Suprapubic skin (tissue), 4 donors: ENCODE measurements at regions not wholly inside any gene's neighbourhood (a gene's known extent, or its start where the extent isn't known, plus 50 kb on each side); places are given as distances from the start of the nearest gene placed in this dataset.

Experiments used
- DNase-seq, 2 donors: peaks; one replicate each; pipeline ENCODE4 v3.0.0-alpha.2; 2019; ENCODE audit warnings: low spot score in 2 of 2
- H3K27ac ChIP-seq: fragments of 200-600 bp; sonication (generic); one replicate; pipeline ENCODE4 v1.5.1; 2019
- H3K27me3 ChIP-seq: fragments of 200-600 bp; sonication (generic); one replicate; pipeline ENCODE4 v1.5.1; 2019
- H3K36me3 ChIP-seq: fragments of 200-600 bp; sonication (generic); one replicate; pipeline ENCODE4 v1.5.1; 2019
- H3K4me1 ChIP-seq: fragments of 200-600 bp; sonication (generic); one replicate; pipeline ENCODE4 v1.5.1; 2019
- H3K4me3 ChIP-seq: fragments of 200-600 bp; sonication (generic); one replicate; pipeline ENCODE4 v1.5.1; 2019; ENCODE audit warnings: mild to moderate bottlenecking
- H3K9me3 ChIP-seq: fragments of 200-600 bp; sonication (generic); one replicate; pipeline ENCODE4 v1.5.1; 2019
- EP300 ChIP-seq: sonication (generic); formaldehyde crosslinking; IDR thresholded peaks from one replicate; pipeline ENCODE4 v1.6.1; 2017; ENCODE audit warnings: antibody characterized with exemption
- POLR2A ChIP-seq, 2 donors: fragments of 450-650 bp; IDR thresholded peaks; one replicate each; pipeline ENCODE4 v1.6.1; 2017; ENCODE audit warnings: antibody characterized with exemption in 2 of 2, mild to moderate bottlenecking in 2 of 2, moderate library complexity in 2 of 2
- POLR2AphosphoS5 ChIP-seq, 3 donors: sonication (generic); formaldehyde crosslinking; IDR thresholded peaks; one replicate each; pipeline ENCODE4 v1.6.1; 2017; ENCODE audit warnings: antibody characterized with exemption in 3 of 3
- WGBS: methylation state at CpG from one replicate; pipeline ENCODE4 v1.1.5; 2018; 5-methylcytosine and 5-hydroxymethylcytosine counted together
- TF ChIP-seq, protein P1 (sequence below), 2 donors: fragments of 200-600 bp in 1 of 2; fragments of 450-650 bp in 1 of 2; sonication (generic) in 1 of 2; IDR thresholded peaks; one replicate each; pipeline ENCODE4 v1.5.1; 2016 to 2019; ENCODE audit warnings: antibody characterized with exemption in 2 of 2, mild to moderate bottlenecking in 1 of 2, moderate library complexity in 1 of 2

DNA sequence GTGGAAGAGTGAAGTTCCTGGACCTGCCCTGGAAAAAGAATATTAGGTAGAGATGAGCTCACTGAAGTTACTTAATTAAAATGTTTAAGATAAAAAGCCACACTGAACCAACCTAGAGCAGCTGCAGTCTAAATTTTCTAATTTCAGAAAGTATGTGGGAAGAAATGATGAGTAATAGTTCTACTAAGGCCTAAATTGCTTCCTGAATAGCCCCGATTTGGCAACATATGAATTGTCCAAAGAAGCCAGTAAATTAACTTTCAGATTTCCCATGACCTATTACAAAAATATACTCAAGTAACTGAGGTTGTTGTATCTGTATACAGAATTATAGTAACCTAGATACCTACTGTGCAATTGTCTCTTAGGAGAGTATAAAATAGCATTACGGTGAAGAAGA, 312.6 kb downstream of the IPMK start:
- Histone ChIP-seq H3K9me3 (no peaks in the 10 kb centered on the region), H3K4me3 (no peak overlapping the region), H3K4me1 (no peaks in the 10 kb centered on the region), H3K27me3 (no peaks in the 10 kb centered on the region), H3K27ac (no peak overlapping the region), H3K36me3 (no peaks in the 10 kb centered on the region)
- DNase-seq, result no peak
- TF ChIP-seq, protein P1, sequence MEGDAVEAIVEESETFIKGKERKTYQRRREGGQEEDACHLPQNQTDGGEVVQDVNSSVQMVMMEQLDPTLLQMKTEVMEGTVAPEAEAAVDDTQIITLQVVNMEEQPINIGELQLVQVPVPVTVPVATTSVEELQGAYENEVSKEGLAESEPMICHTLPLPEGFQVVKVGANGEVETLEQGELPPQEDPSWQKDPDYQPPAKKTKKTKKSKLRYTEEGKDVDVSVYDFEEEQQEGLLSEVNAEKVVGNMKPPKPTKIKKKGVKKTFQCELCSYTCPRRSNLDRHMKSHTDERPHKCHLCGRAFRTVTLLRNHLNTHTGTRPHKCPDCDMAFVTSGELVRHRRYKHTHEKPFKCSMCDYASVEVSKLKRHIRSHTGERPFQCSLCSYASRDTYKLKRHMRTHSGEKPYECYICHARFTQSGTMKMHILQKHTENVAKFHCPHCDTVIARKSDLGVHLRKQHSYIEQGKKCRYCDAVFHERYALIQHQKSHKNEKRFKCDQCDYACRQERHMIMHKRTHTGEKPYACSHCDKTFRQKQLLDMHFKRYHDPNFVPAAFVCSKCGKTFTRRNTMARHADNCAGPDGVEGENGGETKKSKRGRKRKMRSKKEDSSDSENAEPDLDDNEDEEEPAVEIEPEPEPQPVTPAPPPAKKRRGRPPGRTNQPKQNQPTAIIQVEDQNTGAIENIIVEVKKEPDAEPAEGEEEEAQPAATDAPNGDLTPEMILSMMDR (IDR thresholded peaks at IDR 0.05), result no peak
- TF ChIP-seq EP300, result no peak
- WGBS, result 80% methylated on average over 2 of the region's 2 CpGs

DNA sequence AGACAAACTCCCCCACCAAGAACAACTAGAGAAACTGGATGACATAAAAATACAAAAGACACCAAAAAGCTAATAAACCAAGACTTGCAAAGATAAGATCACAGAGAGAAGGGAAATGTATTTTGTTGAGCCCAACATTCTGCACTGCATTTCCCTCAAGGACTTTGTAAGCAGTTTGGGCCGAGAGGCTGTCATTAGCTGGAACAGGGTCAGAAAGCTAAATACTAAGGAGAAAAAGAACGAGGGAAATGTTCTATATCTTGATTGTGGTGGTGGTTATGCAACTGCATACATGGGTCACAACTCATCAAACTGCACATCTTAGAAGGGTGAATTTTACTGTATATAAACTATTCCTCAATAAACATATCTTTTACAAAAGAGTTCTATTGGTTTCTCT, 315.0 kb downstream of the IPMK start:
- no peak overlapping the region for H3K27ac ChIP-seq
- 21% methylated on average over 2 of the region's 2 CpGs for WGBS
- no peaks in the 10 kb centered on the region for H3K4me1 ChIP-seq
- TF ChIP-seq POLR2A (IDR thresholded peaks at IDR 0.05) (no peak), EP300 (no peak), POLR2AphosphoS5 (IDR thresholded peaks at IDR 0.05) (no peak)
- TF ChIP-seq, protein P1 (IDR thresholded peaks at IDR 0.05), result no peak
- no peaks in the 10 kb centered on the region for H3K9me3 ChIP-seq
- DNase-seq, result no peak
- H3K36me3 ChIP-seq, result no peaks in the 10 kb centered on the region
- no peak overlapping the region for H3K4me3 ChIP-seq
- H3K27me3 ChIP-seq, result no peaks in the 10 kb centered on the region

DNA sequence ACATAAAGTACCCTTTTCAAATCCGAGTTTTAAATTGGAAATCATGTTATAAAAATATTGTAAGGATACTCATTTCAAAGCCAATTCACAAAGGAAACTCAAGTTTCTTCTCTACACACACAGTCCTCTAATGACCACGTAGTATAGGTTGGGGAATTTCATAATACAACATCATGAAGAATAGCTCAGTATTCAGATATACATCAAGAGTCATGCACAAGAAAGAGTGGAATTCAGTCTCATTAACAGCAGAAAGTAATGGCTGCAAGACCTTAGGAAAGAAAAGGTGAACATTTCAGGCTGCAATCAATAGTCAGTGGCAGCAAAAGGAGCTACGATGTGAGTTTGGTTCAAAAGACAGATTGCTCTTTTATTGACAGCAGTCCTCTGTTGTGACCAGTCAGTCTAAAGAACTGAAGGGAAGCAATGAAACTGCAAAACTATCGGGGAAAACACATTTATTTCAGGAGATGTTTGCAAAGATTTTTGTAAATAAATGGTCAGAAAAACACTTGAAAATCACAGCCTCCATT, 317.2 kb downstream of the IPMK start:
- Histone ChIP-seq H3K9me3 (no peaks in the 10 kb centered on the region), H3K4me1 (no peaks in the 10 kb centered on the region), H3K27ac (no peak overlapping the region), H3K27me3 (no peaks in the 10 kb centered on the region), H3K4me3 (no peak overlapping the region), H3K36me3 (no peaks in the 10 kb centered on the region)
- 57% methylated on average over 4 of the region's 4 CpGs for WGBS
- DNase-seq, result no peak
- TF ChIP-seq POLR2AphosphoS5 (IDR thresholded peaks at IDR 0.05), result no peak
- no peak for TF ChIP-seq POLR2A (IDR thresholded peaks at IDR 0.05)
- TF ChIP-seq EP300, result no peak
- TF ChIP-seq, protein P1 (IDR thresholded peaks at IDR 0.05), result no peak

DNA sequence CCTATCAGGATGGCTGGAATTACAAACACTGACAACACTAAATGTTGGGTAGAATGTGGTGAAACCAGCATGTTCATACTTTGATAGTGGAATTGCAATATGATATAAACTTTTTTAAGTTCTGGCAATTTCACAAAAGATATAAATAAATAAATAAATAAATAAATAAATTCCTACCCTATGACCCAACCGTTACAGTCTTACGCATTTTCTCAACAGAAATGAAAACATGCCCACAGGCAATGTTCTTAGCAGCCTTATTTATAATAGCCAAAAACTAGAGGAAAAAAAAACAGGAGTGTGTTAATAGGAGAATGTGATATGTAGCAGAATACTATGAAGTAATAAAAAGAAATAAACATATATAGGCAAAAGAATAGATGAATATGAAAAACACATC, 318.9 kb downstream of the IPMK start:
- 53% methylated on average over 2 of the region's 2 CpGs for WGBS
- no peak for DNase-seq
- Histone ChIP-seq H3K9me3 (no peaks in the 10 kb centered on the region), H3K4me3 (no peak overlapping the region), H3K27ac (no peak overlapping the region), H3K4me1 (no peaks in the 10 kb centered on the region), H3K36me3 (no peaks in the 10 kb centered on the region), H3K27me3 (no peaks in the 10 kb centered on the region)
- TF ChIP-seq, protein P1 (IDR thresholded peaks at IDR 0.05), result no peak
- TF ChIP-seq POLR2A (IDR thresholded peaks at IDR 0.05) (no peak), EP300 (no peak), POLR2AphosphoS5 (IDR thresholded peaks at IDR 0.05) (no peak)

DNA sequence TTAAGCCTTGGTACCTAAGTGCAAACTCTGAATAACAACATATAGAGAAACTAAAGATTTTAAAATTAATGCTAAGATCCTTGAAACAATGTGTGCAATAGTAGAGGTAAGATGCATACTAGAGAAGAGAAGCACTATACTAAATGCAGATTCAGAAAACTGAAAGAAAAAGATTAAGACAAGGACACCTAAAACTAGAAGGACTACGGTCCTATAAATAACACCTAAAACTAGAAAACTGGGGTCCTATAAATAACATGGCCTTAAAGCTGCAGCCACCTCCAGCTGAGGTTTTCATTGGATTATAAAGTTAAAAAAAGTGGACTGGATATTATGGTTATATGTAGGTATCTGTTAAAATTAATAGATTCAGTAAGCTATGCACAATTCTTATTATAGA, 320.9 kb downstream of the IPMK start:
- Histone ChIP-seq H3K27ac (no peak overlapping the region), H3K36me3 (no peaks in the 10 kb centered on the region), H3K9me3 (no peaks in the 10 kb centered on the region), H3K4me3 (no peak overlapping the region), H3K27me3 (no peaks in the 10 kb centered on the region), H3K4me1 (no peaks in the 10 kb centered on the region)
- TF ChIP-seq EP300 (no peak), POLR2A (IDR thresholded peaks at IDR 0.05) (no peak), POLR2AphosphoS5 (IDR thresholded peaks at IDR 0.05) (no peak)
- TF ChIP-seq, protein P1 (IDR thresholded peaks at IDR 0.05), result no peak
- DNase-seq, result no peak
- 86% methylated on average over 1 of the region's 1 CpG for WGBS
